ENCODE measurements at regions not wholly inside any gene's neighbourhood (a gene's known extent, or its start where the extent isn't known, plus 50 kb on each side); places are given as distances from the start of the nearest gene placed in this dataset.

GRCh38 chr12:127717278-127717677 is 549.7 kb upstream of the TMEM132C start:
- DNase-seq (ENCODE audit: low read depth in 2 of 2), result no peak

- DNase-seq (ENCODE audit: low read depth in 2 of 2), result no peak
These were observed 546.6 kb upstream of the TMEM132C start for GRCh38 chr12:127720334-127720733.

- no peak for DNase-seq (ENCODE audit: low read depth in 2 of 2)
These were observed 544.4 kb upstream of the TMEM132C start for GRCh38 chr12:127722611-127723010.

- DNase-seq (ENCODE audit: low read depth in 2 of 2), result no peak
These were observed 543.7 kb upstream of the TMEM132C start for GRCh38 chr12:127723251-127723650.

GRCh38 chr12:127726671-127727315 is 540.2 kb upstream of the TMEM132C start:
- DNase-seq (ENCODE audit: low read depth in 2 of 2), result no peak

- DNase-seq (ENCODE audit: low read depth in 2 of 2), result no peak
These were observed 538.7 kb upstream of the TMEM132C start for GRCh38 chr12:127728285-127728684.

- DNase-seq (ENCODE audit: low read depth in 2 of 2), result no peak
These were observed 538.2 kb upstream of the TMEM132C start for GRCh38 chr12:127728729-127729128.

- no peak for DNase-seq (ENCODE audit: low read depth in 2 of 2)
These were observed 537.6 kb upstream of the TMEM132C start for GRCh38 chr12:127729381-127729780.

- DNase-seq (ENCODE audit: low read depth in 2 of 2), result no peak
These were observed 535.3 kb upstream of the TMEM132C start for GRCh38 chr12:127731657-127732056.

- no peak for DNase-seq (ENCODE audit: low read depth in 2 of 2)
These were observed 524.7 kb upstream of the TMEM132C start for GRCh38 chr12:127742231-127742630.

GRCh38 chr12:127745469-127746212 is 521.3 kb upstream of the TMEM132C start:
- no peak for DNase-seq (ENCODE audit: low read depth in 2 of 2)

- DNase-seq (ENCODE audit: low read depth in 2 of 2), result no peak
These were observed 517.6 kb upstream of the TMEM132C start for GRCh38 chr12:127749416-127749815.

- no peak for DNase-seq (ENCODE audit: low read depth in 2 of 2)
These were observed 516.7 kb upstream of the TMEM132C start for GRCh38 chr12:127750076-127750840.

- no peak for DNase-seq (ENCODE audit: low read depth in 2 of 2)
These were observed 514.2 kb upstream of the TMEM132C start for GRCh38 chr12:127752802-127753201.

- DNase-seq (ENCODE audit: low read depth in 2 of 2), result no peak
These were observed 506.6 kb upstream of the TMEM132C start for GRCh38 chr12:127760357-127760756.

- DNase-seq (ENCODE audit: low read depth in 2 of 2), result no peak
These were observed 506.0 kb upstream of the TMEM132C start for GRCh38 chr12:127760996-127761395.

GRCh38 chr12:127761880-127762279 is 505.1 kb upstream of the TMEM132C start:
- no peak for DNase-seq (ENCODE audit: low read depth in 2 of 2)

GRCh38 chr12:127767656-127768055 is 499.3 kb upstream of the TMEM132C start:
- no peak for DNase-seq (ENCODE audit: low read depth in 2 of 2)

GRCh38 chr12:127770118-127770517 is 496.9 kb upstream of the TMEM132C start:
- DNase-seq (ENCODE audit: low read depth in 2 of 2), result no peak

- DNase-seq (ENCODE audit: low read depth in 2 of 2), result no peak
These were observed 495.4 kb upstream of the TMEM132C start for GRCh38 chr12:127771546-127771945.

- DNase-seq (ENCODE audit: low read depth in 2 of 2), result no peak
These were observed 493.4 kb upstream of the TMEM132C start for GRCh38 chr12:127773520-127773919.

- no peak for DNase-seq (ENCODE audit: low read depth in 2 of 2)
These were observed 492.1 kb upstream of the TMEM132C start for GRCh38 chr12:127774828-127775227.

All from activated CD4-positive, alpha-beta T cell treated with anti-CD3 and anti-CD28 coated beads for 24 hours (primary cell).